Mucosa of descending colon (tissue), 3 donors: ENCODE measurements at regions not wholly inside any gene's neighbourhood (a gene's known extent, or its start where the extent isn't known, plus 50 kb on each side); places are given as distances from the start of the nearest gene placed in this dataset.

Experiments used
- ATAC-seq: fragments of 200-7000 bp; cut with Tn5 transposase; one replicate; pipeline ENCODE4 v1.9.1; 2020; ENCODE audit warnings: mild to moderate bottlenecking, moderate library complexity
- DNase-seq, 3 donors: peaks; one replicate each; pipeline ENCODE4 v3.0.0-alpha.2; 2020
- H3K36me3 ChIP-seq: fragments of 200-600 bp; one replicate; pipeline ENCODE4 v1.8.0; 2021; ENCODE audit warnings: low read depth, mild to moderate bottlenecking
- H3K4me1 ChIP-seq: fragments of 200-600 bp; one replicate; pipeline ENCODE4 v1.8.0; 2021; ENCODE audit warnings: low read depth, mild to moderate bottlenecking
- H3K4me3 ChIP-seq: fragments of 200-600 bp; one replicate; pipeline ENCODE4 v1.8.0; 2021; ENCODE audit warnings: mild to moderate bottlenecking
- H3K9me3 ChIP-seq: fragments of 200-600 bp; one replicate; pipeline ENCODE4 v1.8.0; 2021; ENCODE audit warnings: mild to moderate bottlenecking
- intact Hi-C, 2 donors: fragments of 100-400 bp; cut with DNase I in 1 of 2; cut with micrococcal nuclease in 1 of 2; formaldehyde crosslinking; loops; one replicate each; pipeline versions ENCODE4 v1.11.0 to v1.11.1; 2022; cut with DNase I, micrococcal nuclease
- TF ChIP-seq, protein P1 (sequence below): fragments of 200-600 bp; IDR thresholded peaks from one replicate; pipeline ENCODE4 v1.8.0; 2022; ENCODE audit warnings: antibody characterized with exemption, mild to moderate bottlenecking
- donor health status: DM: no; HTN: no; CAD: no; lungs with moderate emphysema.
- donor health status: DM: no; HTN: no; CAD: no.
- donor health status: DM: no; HTN: yes; CAD: no.

- Histone ChIP-seq H3K4me1 (no peaks in the 10 kb centered on the region), H3K4me3 (no peak overlapping the region), H3K9me3 (no peaks in the 10 kb centered on the region), H3K36me3 (no peaks in the 10 kb centered on the region)
- TF ChIP-seq, protein P1, sequence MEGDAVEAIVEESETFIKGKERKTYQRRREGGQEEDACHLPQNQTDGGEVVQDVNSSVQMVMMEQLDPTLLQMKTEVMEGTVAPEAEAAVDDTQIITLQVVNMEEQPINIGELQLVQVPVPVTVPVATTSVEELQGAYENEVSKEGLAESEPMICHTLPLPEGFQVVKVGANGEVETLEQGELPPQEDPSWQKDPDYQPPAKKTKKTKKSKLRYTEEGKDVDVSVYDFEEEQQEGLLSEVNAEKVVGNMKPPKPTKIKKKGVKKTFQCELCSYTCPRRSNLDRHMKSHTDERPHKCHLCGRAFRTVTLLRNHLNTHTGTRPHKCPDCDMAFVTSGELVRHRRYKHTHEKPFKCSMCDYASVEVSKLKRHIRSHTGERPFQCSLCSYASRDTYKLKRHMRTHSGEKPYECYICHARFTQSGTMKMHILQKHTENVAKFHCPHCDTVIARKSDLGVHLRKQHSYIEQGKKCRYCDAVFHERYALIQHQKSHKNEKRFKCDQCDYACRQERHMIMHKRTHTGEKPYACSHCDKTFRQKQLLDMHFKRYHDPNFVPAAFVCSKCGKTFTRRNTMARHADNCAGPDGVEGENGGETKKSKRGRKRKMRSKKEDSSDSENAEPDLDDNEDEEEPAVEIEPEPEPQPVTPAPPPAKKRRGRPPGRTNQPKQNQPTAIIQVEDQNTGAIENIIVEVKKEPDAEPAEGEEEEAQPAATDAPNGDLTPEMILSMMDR: no peak
- intact Hi-C loops: no loop called here
- DNase-seq (no peak), ATAC-seq (no peak)
These were observed 236.1 kb downstream of the COL12A1 start for GRCh38 chr6:74969591-74970267.

DNA sequence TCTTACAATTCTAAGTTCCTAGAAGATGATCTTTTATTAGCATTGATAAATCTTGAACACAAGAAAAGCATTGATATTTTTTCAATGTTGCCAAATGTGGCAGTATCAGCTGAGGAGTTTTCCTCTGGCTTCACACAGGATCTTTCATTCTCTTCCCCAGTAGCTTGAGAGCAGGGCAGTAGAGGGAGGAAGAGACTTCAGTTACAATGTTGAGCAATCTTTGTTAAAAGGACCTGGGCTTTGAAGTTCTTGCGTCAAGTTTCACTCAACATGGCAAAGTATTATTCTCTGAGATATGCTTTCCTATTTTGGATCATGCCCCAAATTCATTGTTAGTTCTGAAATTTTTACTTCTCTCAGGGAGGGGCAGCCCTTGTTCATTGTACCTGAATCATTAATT is 238.0 kb downstream of the COL12A1 start:
- no peak overlapping the region for H3K4me3 ChIP-seq
- peaks cover 4% of the 10 kb centered on the region for H3K9me3 ChIP-seq
- ATAC-seq (no peak), DNase-seq (no peak)
- H3K4me1 ChIP-seq: no peaks in the 10 kb centered on the region
- intact Hi-C loops: no loop called here
- no peaks in the 10 kb centered on the region for H3K36me3 ChIP-seq
- TF ChIP-seq, protein P1: no peak

DNA sequence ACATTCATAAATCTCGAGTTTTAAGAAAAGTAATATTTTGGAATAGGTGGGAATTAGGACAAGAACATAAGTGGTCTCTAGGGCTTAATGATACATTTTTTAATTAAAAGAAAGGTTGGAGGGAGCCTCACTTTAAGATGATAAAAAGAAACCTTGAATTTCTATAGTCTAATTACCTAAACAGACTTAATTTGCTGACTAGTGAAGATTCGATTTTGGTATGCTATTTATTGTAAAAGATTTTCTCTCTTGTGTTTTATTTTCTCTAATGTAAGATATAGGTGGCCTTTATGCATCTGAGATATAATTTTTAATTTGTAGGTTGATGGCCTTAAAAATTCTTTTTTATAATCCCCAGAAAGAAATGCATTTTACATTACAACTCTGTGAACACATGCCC is 239.1 kb downstream of the COL12A1 start:
- Histone ChIP-seq H3K9me3 (peaks cover 4% of the 10 kb centered on the region), H3K36me3 (no peaks in the 10 kb centered on the region), H3K4me3 (no peak overlapping the region), H3K4me1 (no peaks in the 10 kb centered on the region)
- TF ChIP-seq, protein P1: no peak
- ATAC-seq (no peak), DNase-seq (no peak)
- intact Hi-C loops: no loop called here

GRCh38 chr6:74964871-74965441 is 240.9 kb downstream of the COL12A1 start:
- Histone ChIP-seq H3K4me3 (no peak overlapping the region), H3K9me3 (peaks cover 4% of the 10 kb centered on the region), H3K36me3 (no peaks in the 10 kb centered on the region), H3K4me1 (no peaks in the 10 kb centered on the region)
- ATAC-seq: no peak
- DNase-seq: no peak
- intact Hi-C loops: no loop called here
- TF ChIP-seq, protein P1: no peak

DNA sequence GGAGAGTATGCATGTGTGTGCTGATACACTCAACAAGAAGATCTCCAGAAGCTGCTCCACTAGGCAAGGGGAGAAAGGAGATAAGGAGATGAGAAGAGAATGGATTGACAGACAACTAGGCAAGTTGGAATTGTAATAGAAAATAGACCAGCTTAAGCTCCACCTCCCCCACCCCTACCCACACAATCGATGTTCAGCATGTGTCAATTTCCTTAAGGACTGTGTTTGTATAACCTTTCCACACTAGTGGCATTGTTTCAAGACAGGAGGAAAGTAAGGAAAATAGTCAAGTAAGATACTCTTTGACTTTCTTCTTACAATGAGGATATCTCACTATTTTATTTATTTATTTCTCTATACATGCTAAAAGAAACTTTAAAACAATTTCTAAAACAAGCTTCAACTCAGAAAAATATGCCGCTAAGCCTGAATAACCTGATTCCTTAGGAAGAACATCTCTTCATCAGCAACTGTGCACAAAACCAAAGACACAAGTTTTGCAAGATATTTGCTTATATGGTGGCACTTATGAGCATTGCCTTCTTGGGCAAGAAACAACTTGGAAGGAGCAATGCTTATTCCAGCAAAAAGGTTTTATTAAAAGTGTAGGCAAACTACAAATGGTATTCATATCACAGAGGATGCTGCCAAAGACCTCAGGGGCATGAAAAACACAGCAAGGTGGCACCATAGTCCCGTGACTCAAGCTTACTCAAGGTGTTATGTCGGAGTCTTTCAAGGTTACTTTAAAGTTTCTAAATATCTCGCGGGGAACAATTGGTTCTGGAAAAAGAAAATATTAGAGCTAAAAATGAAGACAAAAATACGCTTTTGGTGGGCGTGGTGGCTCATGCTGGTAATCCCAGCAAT is 249.1 kb downstream of the COL12A1 start:
- H3K36me3 ChIP-seq: no peaks in the 10 kb centered on the region
- intact Hi-C loops: no loop called here
- no peak overlapping the region for H3K4me3 ChIP-seq
- DNase-seq (no peak), ATAC-seq (no peak)
- no peaks in the 10 kb centered on the region for H3K4me1 ChIP-seq
- H3K9me3 ChIP-seq: peaks cover 5% of the 10 kb centered on the region
- TF ChIP-seq, protein P1: no peak
